HepG2 (cell line): ENCODE measurements at regions not wholly inside any gene's neighbourhood (a gene's known extent, or its start where the extent isn't known, plus 50 kb on each side); places are given as distances from the start of the nearest gene placed in this dataset.

Experiments
- ATAC-seq: fragments of 200-7000 bp; cut with Tn5 transposase; 3 replicates; pipeline ENCODE4 v1.9.1; 2020; ENCODE audit warnings: mild to moderate bottlenecking, moderate library complexity
- BruUV-seq: library from RNA; stranded (reverse); fragments of 400-500 nt; replicated peaks from 2 replicates; lab custom pipeline; 2021; lab: Mats Ljungman, UMichigan
- CTCF ChIA-PET: fragments of 300-600 bp; formaldehyde crosslinking; extraction: SDS; loops from one replicate; lab custom pipeline; 2021; ENCODE audit warnings: low total read pairs, inconsistent platforms, low intra/inter-chr PET ratio; lab: Yijun Ruan, JAX
- POLR2A ChIA-PET: fragments of 350-600 bp; sonication (Branson Sonifier 250); formaldehyde crosslinking; loops from one replicate; lab custom pipeline; 2020; ENCODE audit warnings: antibody characterized with exemption, inconsistent platforms; lab: Yijun Ruan, JAX
- DNase-seq: peaks from one replicate; pipeline ENCODE4 v3.0.0-alpha.2; 2015; ENCODE audit warnings: low spot score
- FAIRE-seq: peaks from 3 replicates; lab custom pipeline; 2011; peaks lifted over from hg19 to GRCh38; lab: Jason Lieb, UNC
- H2AFZ ChIP-seq: one replicate; pipeline ENCODE4 v1.6.1; 2011; ENCODE audit warnings: low read length, inconsistent platforms
- H3K27ac ChIP-seq: fragments of 300-600 bp; 3 replicates; pipeline ENCODE4 v1.8.0; 2011; ENCODE audit warnings: mixed run types, mild to moderate bottlenecking, mixed read lengths, low read length, inconsistent platforms; ENCODE audit not compliant: insufficient read depth; ENCODE audit errors: extremely low read length
- H3K27me3 ChIP-seq, 2 experiments: fragments of 200-600 bp in 1 of 2; 2 replicates in 1 of 2; 3 replicates in 1 of 2; pipeline versions ENCODE4 v1.6.0 to v1.8.0; 2011; ENCODE audit warnings: low read length in 2 of 2, mild to moderate bottlenecking in 2 of 2, moderate library complexity in 2 of 2, inconsistent platforms in 1 of 2; ENCODE audit not compliant: insufficient read depth in 2 of 2, control insufficient read depth in 1 of 2
- H3K36me3 ChIP-seq, 2 experiments: fragments of 200-600 bp in 1 of 2; replicated peaks in 1 of 2; 2 replicates in 1 of 2; 3 replicates in 1 of 2; pipeline versions ENCODE4 v1.5.1 to v1.8.0; 2011; ENCODE audit warnings: low read length in 2 of 2, inconsistent platforms in 1 of 2; ENCODE audit not compliant: insufficient read depth in 2 of 2, control insufficient read depth in 1 of 2
- H3K4me1 ChIP-seq: 2 replicates; pipeline ENCODE4 v1.5.1; 2012; ENCODE audit warnings: low read length, inconsistent platforms; ENCODE audit not compliant: insufficient read depth
- H3K4me2 ChIP-seq: 2 replicates; pipeline ENCODE4 v1.6.0; 2011; ENCODE audit warnings: low read depth, low read length, inconsistent platforms
- H3K4me3 ChIP-seq, 3 experiments: fragments of 200-600 bp in 1 of 3; sonication (generic), shearing (Covaris generic) in 1 of 3; replicated peaks in 1 of 3; 2 replicates each; pipeline ENCODE4 v1.5.1; 2011 to 2016; ENCODE audit warnings: low read length in 3 of 3, inconsistent platforms in 2 of 3, low read depth in 2 of 3, mild to moderate bottlenecking in 2 of 3, control low read depth in 1 of 3, mixed read lengths in 1 of 3; ENCODE audit not compliant: insufficient read depth in 1 of 3
- H3K79me2 ChIP-seq: one replicate; pipeline ENCODE4 v1.6.1; 2011; ENCODE audit warnings: low read length, inconsistent platforms; ENCODE audit not compliant: insufficient read depth
- H3K9ac ChIP-seq: 2 replicates; pipeline ENCODE4 v1.6.0; 2011; ENCODE audit warnings: mild to moderate bottlenecking, low read depth, low read length, inconsistent platforms; ENCODE audit not compliant: insufficient read depth
- H3K9me3 ChIP-seq: 2 replicates; pipeline ENCODE4 v1.5.1; 2012; ENCODE audit warnings: mild to moderate bottlenecking, low read length
- H4K20me1 ChIP-seq: 2 replicates; pipeline ENCODE4 v1.6.0; 2011; ENCODE audit warnings: inconsistent platforms, mild to moderate bottlenecking, low read length, moderate library complexity; ENCODE audit not compliant: insufficient read depth
- CBX1 ChIP-seq: IDR thresholded peaks from one replicate; pipeline ENCODE4 v1.6.1; 2016; ENCODE audit warnings: antibody characterized with exemption, low read depth
- NFE2L2 ChIP-seq: fragments of 150-350 bp; IDR thresholded peaks from 2 replicates; pipeline ENCODE4 v1.6.1; 2014; ENCODE audit warnings: low read length
- RORA ChIP-seq: sonication (generic); formaldehyde crosslinking; IDR thresholded peaks from 2 replicates; pipeline ENCODE4 v1.5.0; 2020; ENCODE audit warnings: mild to moderate bottlenecking, missing genetic modification reagents, moderate library complexity
- SP140L ChIP-seq: sonication (generic); formaldehyde crosslinking; IDR thresholded peaks from 2 replicates; pipeline ENCODE4 v1.4.0; 2020; ENCODE audit warnings: missing genetic modification reagents, borderline replicate concordance
- TGIF2 ChIP-seq: IDR thresholded peaks from 2 replicates; pipeline ENCODE4 v1.6.1; 2016; ENCODE audit warnings: control low read depth, missing compliant biosample characterization
- ZNF274 ChIP-seq: sonication (generic); formaldehyde crosslinking; IDR thresholded peaks from 2 replicates; pipeline ENCODE4 v1.5.1; 2020; ENCODE audit warnings: mild to moderate bottlenecking, missing genetic modification reagents
- WGBS: methylation state at CpG from one replicate; pipeline ENCODE4 v1.1.6; 2017; ENCODE audit warnings: low lambda C conversion rate; 5-methylcytosine and 5-hydroxymethylcytosine counted together
- in situ Hi-C: cut with HindIII; loops from 2 replicates; pipeline ENCODE4 v1.10.0; 2017; ENCODE audit warnings: low pct_unique_long_range_greater_than_20kb; ENCODE audit not compliant: extremely low pct_ligation_motif_present
- intact Hi-C: fragments of 100-400 bp; cut with micrococcal nuclease; formaldehyde crosslinking; loops from one replicate; pipeline ENCODE4 v1.10.0; 2022; ENCODE audit not compliant: unreplicated experiment

- H3K36me3 ChIP-seq: no peaks in the 10 kb centered on the region
- CTCF ChIA-PET: no interaction called here
- FAIRE-seq: no peak
- H3K27ac ChIP-seq: no peak overlapping the region
- no peaks in the 10 kb centered on the region for H4K20me1 ChIP-seq
- no peak overlapping the region for H3K9ac ChIP-seq
- H3K4me3 ChIP-seq: no peak overlapping the region
- no peak overlapping the region for H2AFZ ChIP-seq
- H3K27me3 ChIP-seq: no peaks in the 10 kb centered on the region; a peak in 1 of 5 replicates
- POLR2A ChIA-PET: no interaction called here
- in situ Hi-C loops (no loop called here), intact Hi-C loops (loop anchor here (10.0 kb wide), 1 partner anchor 102 kb away; no protein-coding TSS in a partner anchor)
- ATAC-seq: no peak
- no peak for TF ChIP-seq ZNF274
- TF ChIP-seq NFE2L2: peak; percentile 69
- H3K79me2 ChIP-seq: no peaks in the 10 kb centered on the region
- DNase-seq: no peak
- no peak overlapping the region for H3K4me2 ChIP-seq
- BruUV-seq: no TSS peak
- no peaks in the 10 kb centered on the region for H3K9me3 ChIP-seq
- WGBS: 71% methylated on average over 7 of the region's 7 CpGs
- peaks cover 1% of the 10 kb centered on the region; the same call in 1 of the 2 replicates for H3K4me1 ChIP-seq
Observed at GRCh38 chr4:188432328-188432727, 293.1 kb downstream of the TRIML1 start.

GRCh38 chr4:188433741-188434315 is 294.6 kb downstream of the TRIML1 start:
- no peak for DNase-seq
- H3K36me3 ChIP-seq: no peaks in the 10 kb centered on the region
- no peak overlapping the region for H2AFZ ChIP-seq
- no peak overlapping the region for H3K27ac ChIP-seq
- intact Hi-C loops: loop anchor here (10.0 kb wide), 1 partner anchor 101 kb away; no protein-coding TSS in a partner anchor
- no peaks in the 10 kb centered on the region for H4K20me1 ChIP-seq
- FAIRE-seq: no peak
- no peak overlapping the region for H3K9ac ChIP-seq
- no peak overlapping the region for H3K4me3 ChIP-seq
- no peak for ATAC-seq
- no peak overlapping the region for H3K4me2 ChIP-seq
- no peak for TF ChIP-seq SP140L (CRISPR knock-in tag)
- no peak for TF ChIP-seq RORA (CRISPR knock-in tag)
- TF ChIP-seq TGIF2 (CRISPR knock-in tag): no peak
- TF ChIP-seq CBX1: no peak
- no peaks in the 10 kb centered on the region for H3K9me3 ChIP-seq
- peaks cover 16% of the 10 kb centered on the region for H3K4me1 ChIP-seq
- BruUV-seq: no TSS peak
- WGBS: 65% methylated on average over 4 of the region's 4 CpGs
- ChIA-PET CTCF (no interaction called here), POLR2A (no interaction called here)
- H3K79me2 ChIP-seq: no peaks in the 10 kb centered on the region
- no peaks in the 10 kb centered on the region; a peak in 1 of 5 replicates for H3K27me3 ChIP-seq
- in situ Hi-C loops: no loop called here
